Fibroblast of mammary gland (primary cell): ENCODE measurements at regions not wholly inside any gene's neighbourhood (a gene's known extent, or its start where the extent isn't known, plus 50 kb on each side); places are given as distances from the start of the nearest gene placed in this dataset.

ENCODE experiments used
- DNase-seq: peaks from one replicate; pipeline ENCODE4 v3.0.0-alpha.2; 2010; ENCODE audit warnings: low read depth
- H3K4me3 ChIP-seq: 2 replicates; pipeline ENCODE4 v1.5.1; 2011; ENCODE audit warnings: low read depth, mild to moderate bottlenecking, low read length, moderate library complexity; ENCODE audit not compliant: control insufficient read depth
- CTCF ChIP-seq: conservative IDR thresholded peaks from 2 replicates; pipeline ENCODE4 v1.5.1; 2011; ENCODE audit warnings: low read depth, low read length, inconsistent platforms; ENCODE audit not compliant: control insufficient read depth, insufficient read depth

GRCh38 chr2:220188031-220188430, 560.6 kb downstream of the SLC4A3 start:
- peak; percentile 82 for DNase-seq
- no peak for TF ChIP-seq CTCF
- H3K4me3 ChIP-seq, result no peak overlapping the region

- TF ChIP-seq CTCF, result no peak
- H3K4me3 ChIP-seq, result no peak overlapping the region
- DNase-seq, result no peak
Measured at GRCh38 chr2:220191031-220191430, 563.6 kb downstream of the SLC4A3 start.

GRCh38 chr2:220191737-220192136, 564.3 kb downstream of the SLC4A3 start:
- no peak for DNase-seq
- no peak for TF ChIP-seq CTCF
- H3K4me3 ChIP-seq, result no peak overlapping the region

- no peak for TF ChIP-seq CTCF
- H3K4me3 ChIP-seq, result no peak overlapping the region
- DNase-seq, result no peak
Measured at GRCh38 chr2:220192994-220193753, 565.7 kb downstream of the SLC4A3 start.

- no peak for TF ChIP-seq CTCF
- DNase-seq, result no peak
- no peak overlapping the region for H3K4me3 ChIP-seq
Measured at GRCh38 chr2:220194630-220195584, 567.5 kb downstream of the SLC4A3 start.

GRCh38 chr2:220198896-220199295, 571.5 kb downstream of the SLC4A3 start:
- TF ChIP-seq CTCF, result no peak
- no peak overlapping the region for H3K4me3 ChIP-seq
- peak; percentile 97 for DNase-seq
